HCT116 (cell line): ENCODE measurements at regions not wholly inside any gene's neighbourhood (a gene's known extent, or its start where the extent isn't known, plus 50 kb on each side); places are given as distances from the start of the nearest gene placed in this dataset.

Source experiments
- ATAC-seq: fragments of 200-7000 bp; cut with Tn5 transposase; 2 replicates; pipeline ENCODE4 v1.9.1; 2020; ENCODE audit warnings: mild to moderate bottlenecking, moderate library complexity
- BruUV-seq: library from RNA; stranded (reverse); fragments of 400-500 nt; replicated peaks from 2 replicates; lab custom pipeline; 2021; lab: Mats Ljungman, UMichigan
- CTCF ChIA-PET: fragments of 300-600 bp; sonication (Branson Sonifier 250); formaldehyde crosslinking; loops from one replicate; lab custom pipeline; 2021; ENCODE audit warnings: antibody characterized with exemption; lab: Charles Lee
- POLR2A ChIA-PET: fragments of 300-600, 350-600 bp; sonication (Branson Sonifier 250); formaldehyde crosslinking; loops from one replicate; lab custom pipeline; 2021; ENCODE audit warnings: antibody characterized with exemption; lab: Charles Lee
- RAD21 ChIA-PET, 2 experiments: fragments of 300-600 bp; sonication (Branson Sonifier 250); formaldehyde crosslinking; loops; one replicate each; lab custom pipeline; 2023; ENCODE audit warnings: low total read pairs in 2 of 2; ENCODE audit not compliant: uncharacterized antibody in 2 of 2, unreplicated experiment in 2 of 2, low non-redundant PET in 1 of 2; lab: Charles Lee
- DNase-seq: peaks from one replicate; pipeline ENCODE4 v3.0.0-alpha.2; 2010; ENCODE audit warnings: low read depth, low spot score
- H2AFZ ChIP-seq: fragments of 200-600 bp; shearing (Covaris generic), sonication (generic); 2 replicates; pipeline ENCODE4 v1.6.1; 2017; ENCODE audit warnings: low read depth, mixed run types, mixed read lengths, antibody characterized with exemption, low read length; ENCODE audit not compliant: poor library complexity, severe bottlenecking
- H3K27ac ChIP-seq: 2 replicates; pipeline ENCODE4 v1.5.1; 2012; ENCODE audit warnings: low read depth, low read length
- H3K27me3 ChIP-seq: fragments of 200-600 bp; sonication (generic); 2 replicates; pipeline ENCODE4 v1.6.1; 2016; ENCODE audit warnings: mixed run types, low read length, mixed read lengths; ENCODE audit not compliant: insufficient read depth
- H3K36me3 ChIP-seq, 2 experiments: fragments of 200-500 bp in 1 of 2; fragments of 200-600 bp in 1 of 2; sonication (Bioruptor generic) in 1 of 2; sonication (generic) in 1 of 2; 2 replicates each; pipeline versions ENCODE4 v1.5.1 to v1.6.1; 2014 to 2016; ENCODE audit warnings: low read length in 2 of 2, inconsistent platforms in 1 of 2, mixed read lengths in 1 of 2, mixed run types in 1 of 2; ENCODE audit not compliant: insufficient read depth in 2 of 2, control insufficient read depth in 1 of 2
- H3K4me1 ChIP-seq, 2 experiments: fragments of 200-600 bp in 1 of 2; sonication (generic) in 1 of 2; 2 replicates each; pipeline versions ENCODE4 v1.5.1 to v1.6.1; 2012 to 2017; ENCODE audit warnings: low read length in 2 of 2, inconsistent platforms in 1 of 2, mild to moderate bottlenecking in 1 of 2, mixed read lengths in 1 of 2, mixed run types in 1 of 2, moderate library complexity in 1 of 2; ENCODE audit not compliant: insufficient read depth in 2 of 2, control insufficient read depth in 1 of 2
- H3K4me2 ChIP-seq: fragments of 200-600 bp; sonication (generic); 2 replicates; pipeline ENCODE4 v1.6.1; 2017; ENCODE audit warnings: mixed run types, low read length, mixed read lengths
- H3K4me3 ChIP-seq, 2 experiments: fragments of 200-600 bp in 1 of 2; sonication (generic) in 1 of 2; replicated peaks in 1 of 2; 2 replicates each; pipeline ENCODE4 v1.5.1; 2011 to 2016; ENCODE audit warnings: low read length in 2 of 2, control low read depth in 1 of 2, low read depth in 1 of 2, mild to moderate bottlenecking in 1 of 2, mixed read lengths in 1 of 2, mixed run types in 1 of 2
- H3K79me2 ChIP-seq: fragments of 200-600 bp; sonication (generic); 2 replicates; pipeline ENCODE4 v1.6.1; 2017; ENCODE audit warnings: mild to moderate bottlenecking, mixed run types, low read length, moderate library complexity, mixed read lengths; ENCODE audit not compliant: insufficient read depth
- H3K9ac ChIP-seq: fragments of 200-600 bp; sonication (generic); 2 replicates; pipeline ENCODE4 v1.6.1; 2016; ENCODE audit warnings: low read length, mixed read lengths
- H3K9me2 ChIP-seq: fragments of 200-600 bp; sonication (generic), shearing (Covaris generic); 2 replicates; pipeline ENCODE4 v1.6.1; 2017; ENCODE audit warnings: mixed run types, mild to moderate bottlenecking, moderate library complexity; ENCODE audit not compliant: insufficient read depth
- H3K9me3 ChIP-seq, 2 experiments: fragments of 200-500 bp in 1 of 2; fragments of 200-600 bp in 1 of 2; sonication (Bioruptor generic) in 1 of 2; sonication (generic) in 1 of 2; 2 replicates each; pipeline ENCODE4 v1.6.1; 2014 to 2017; ENCODE audit warnings: low read length in 2 of 2, mixed read lengths in 2 of 2, inconsistent platforms in 1 of 2, low read depth in 1 of 2, mild to moderate bottlenecking in 1 of 2, mixed run types in 1 of 2, moderate library complexity in 1 of 2; ENCODE audit not compliant: control insufficient read depth in 1 of 2, insufficient read depth in 1 of 2
- H4K20me1 ChIP-seq: fragments of 200-600 bp; sonication (generic), shearing (Covaris generic); 2 replicates; pipeline ENCODE4 v1.6.1; 2017; ENCODE audit warnings: mixed run types, mild to moderate bottlenecking, moderate library complexity; ENCODE audit not compliant: insufficient read depth
- CBX3 ChIP-seq: IDR thresholded peaks from 2 replicates; pipeline ENCODE4 v1.6.1; 2012; ENCODE audit warnings: low read depth
- CEBPB ChIP-seq: IDR thresholded peaks from 2 replicates; pipeline ENCODE4 v1.6.1; 2012; ENCODE audit warnings: low read depth
- EGR1 ChIP-seq: IDR thresholded peaks from 2 replicates; pipeline ENCODE4 v1.6.1; 2012; ENCODE audit warnings: low read depth
- ELF1 ChIP-seq: IDR thresholded peaks from 2 replicates; pipeline ENCODE4 v1.6.1; 2012; ENCODE audit warnings: low read depth, borderline replicate concordance
- EZH2 ChIP-seq: fragments of 200-600 bp; sonication (generic); IDR thresholded peaks from 2 replicates; pipeline ENCODE4 v1.6.1; 2017; ENCODE audit warnings: antibody characterized with exemption, mixed run types
- EZH2phosphoT487 ChIP-seq: fragments of 200-600 bp; IDR thresholded peaks from 2 replicates; pipeline ENCODE4 v1.6.1; 2018; ENCODE audit warnings: antibody characterized with exemption, borderline replicate concordance
- FOSL1 ChIP-seq: IDR thresholded peaks from 2 replicates; pipeline ENCODE4 v1.6.1; 2012; ENCODE audit warnings: low read depth
- POLR2AphosphoS5 ChIP-seq: IDR thresholded peaks from 2 replicates; pipeline ENCODE4 v1.6.1; 2011; ENCODE audit warnings: mild to moderate bottlenecking, low read depth, low read length, moderate library complexity
- RAD21 ChIP-seq: IDR thresholded peaks from 2 replicates; pipeline ENCODE4 v1.6.1; 2012; ENCODE audit warnings: low read depth, mild to moderate bottlenecking
- SIN3A ChIP-seq: IDR thresholded peaks from 2 replicates; pipeline ENCODE4 v1.6.1; 2012; ENCODE audit warnings: low read depth
- SP1 ChIP-seq: IDR thresholded peaks from 2 replicates; pipeline ENCODE4 v1.6.1; 2012; ENCODE audit warnings: low read depth
- SRF ChIP-seq: IDR thresholded peaks from 2 replicates; pipeline ENCODE4 v1.6.1; 2012; ENCODE audit warnings: low read depth
- TCF7L2 ChIP-seq: IDR thresholded peaks from 2 replicates; pipeline ENCODE4 v1.7.0; 2011; ENCODE audit warnings: borderline replicate concordance, inconsistent platforms; ENCODE audit not compliant: insufficient read depth, insufficient read length; ENCODE audit errors: extremely low read depth
- ZFX ChIP-seq: fragments of 450-650 bp; IDR thresholded peaks from 2 replicates; pipeline ENCODE4 v1.6.1; 2017
- intact Hi-C: fragments of 100-400 bp; cut with micrococcal nuclease; formaldehyde crosslinking; loops from 2 replicates; pipeline ENCODE4 v1.10.0; 2022
- TF ChIP-seq, protein P1 (sequence below), 3 experiments: fragments of 200-600 bp in 1 of 3; sonication (generic) in 1 of 3; IDR thresholded peaks in 2 of 3; conservative IDR thresholded peaks in 1 of 3; 2 replicates each; pipeline ENCODE4 v1.5.1; 2012 to 2017; ENCODE audit warnings: low read depth in 2 of 3, low read length in 2 of 3, antibody characterized with exemption in 1 of 3, borderline replicate concordance in 1 of 3, control low read depth in 1 of 3, mild to moderate bottlenecking in 1 of 3, mixed read lengths in 1 of 3, mixed run types in 1 of 3, moderate library complexity in 1 of 3; ENCODE audit not compliant: insufficient read depth in 1 of 3
- TF ChIP-seq, protein P2 (sequence below): IDR thresholded peaks from 2 replicates; pipeline ENCODE4 v1.6.1; 2012; ENCODE audit warnings: low read depth
- TF ChIP-seq, protein P3 (sequence below): IDR thresholded peaks from 2 replicates; pipeline ENCODE4 v1.6.1; 2011; ENCODE audit warnings: mild to moderate bottlenecking, low read length, moderate library complexity; ENCODE audit not compliant: insufficient replicate concordance; ENCODE audit errors: extremely low read depth
- TF ChIP-seq, protein P4 (sequence below): IDR thresholded peaks from 2 replicates; pipeline ENCODE4 v1.6.1; 2012

DNA sequence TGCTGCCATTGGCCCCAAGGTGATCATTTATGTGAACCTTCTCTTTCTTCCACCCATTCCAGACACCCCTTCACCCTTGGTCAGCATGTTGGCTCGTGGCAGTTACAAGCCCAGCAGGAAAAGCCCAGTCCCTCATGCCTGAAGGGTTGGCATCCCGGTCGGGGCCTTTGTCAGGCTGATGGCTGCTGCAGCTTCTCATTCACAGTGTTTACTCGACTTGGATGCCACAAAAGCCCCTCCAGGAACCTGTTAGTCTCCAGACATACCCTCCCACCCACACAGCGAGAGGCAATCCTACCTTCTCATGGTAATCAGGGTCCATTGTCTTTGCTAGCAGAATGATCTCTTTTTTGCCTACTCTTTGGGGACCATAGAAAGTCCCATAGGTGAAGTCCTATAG lies 200.8 kb upstream of the PFKP start:
- RAD21 ChIA-PET: no interaction called here
- POLR2A ChIA-PET: no interaction called here
- H3K79me2 ChIP-seq: no peaks in the 10 kb centered on the region
- no TSS peak for BruUV-seq
- TF ChIP-seq ZFX: no peak
- TF ChIP-seq CEBPB: no peak
- TF ChIP-seq, protein P1, sequence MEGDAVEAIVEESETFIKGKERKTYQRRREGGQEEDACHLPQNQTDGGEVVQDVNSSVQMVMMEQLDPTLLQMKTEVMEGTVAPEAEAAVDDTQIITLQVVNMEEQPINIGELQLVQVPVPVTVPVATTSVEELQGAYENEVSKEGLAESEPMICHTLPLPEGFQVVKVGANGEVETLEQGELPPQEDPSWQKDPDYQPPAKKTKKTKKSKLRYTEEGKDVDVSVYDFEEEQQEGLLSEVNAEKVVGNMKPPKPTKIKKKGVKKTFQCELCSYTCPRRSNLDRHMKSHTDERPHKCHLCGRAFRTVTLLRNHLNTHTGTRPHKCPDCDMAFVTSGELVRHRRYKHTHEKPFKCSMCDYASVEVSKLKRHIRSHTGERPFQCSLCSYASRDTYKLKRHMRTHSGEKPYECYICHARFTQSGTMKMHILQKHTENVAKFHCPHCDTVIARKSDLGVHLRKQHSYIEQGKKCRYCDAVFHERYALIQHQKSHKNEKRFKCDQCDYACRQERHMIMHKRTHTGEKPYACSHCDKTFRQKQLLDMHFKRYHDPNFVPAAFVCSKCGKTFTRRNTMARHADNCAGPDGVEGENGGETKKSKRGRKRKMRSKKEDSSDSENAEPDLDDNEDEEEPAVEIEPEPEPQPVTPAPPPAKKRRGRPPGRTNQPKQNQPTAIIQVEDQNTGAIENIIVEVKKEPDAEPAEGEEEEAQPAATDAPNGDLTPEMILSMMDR (IDR thresholded peaks at IDR 0.05 in 2 of 3, conservative IDR thresholded peaks at IDR 0.05 in 1 of 3; ENCODE audit: borderline replicate concordance in 1 of 3, insufficient read depth in 1 of 3, low read depth in 2 of 3, low read length in 2 of 3): no peak
- TF ChIP-seq EZH2: no peak
- no peak for TF ChIP-seq FOSL1
- TF ChIP-seq EZH2phosphoT487: no peak
- no peak for TF ChIP-seq EGR1
- TF ChIP-seq SP1: no peak
- TF ChIP-seq, protein P2, sequence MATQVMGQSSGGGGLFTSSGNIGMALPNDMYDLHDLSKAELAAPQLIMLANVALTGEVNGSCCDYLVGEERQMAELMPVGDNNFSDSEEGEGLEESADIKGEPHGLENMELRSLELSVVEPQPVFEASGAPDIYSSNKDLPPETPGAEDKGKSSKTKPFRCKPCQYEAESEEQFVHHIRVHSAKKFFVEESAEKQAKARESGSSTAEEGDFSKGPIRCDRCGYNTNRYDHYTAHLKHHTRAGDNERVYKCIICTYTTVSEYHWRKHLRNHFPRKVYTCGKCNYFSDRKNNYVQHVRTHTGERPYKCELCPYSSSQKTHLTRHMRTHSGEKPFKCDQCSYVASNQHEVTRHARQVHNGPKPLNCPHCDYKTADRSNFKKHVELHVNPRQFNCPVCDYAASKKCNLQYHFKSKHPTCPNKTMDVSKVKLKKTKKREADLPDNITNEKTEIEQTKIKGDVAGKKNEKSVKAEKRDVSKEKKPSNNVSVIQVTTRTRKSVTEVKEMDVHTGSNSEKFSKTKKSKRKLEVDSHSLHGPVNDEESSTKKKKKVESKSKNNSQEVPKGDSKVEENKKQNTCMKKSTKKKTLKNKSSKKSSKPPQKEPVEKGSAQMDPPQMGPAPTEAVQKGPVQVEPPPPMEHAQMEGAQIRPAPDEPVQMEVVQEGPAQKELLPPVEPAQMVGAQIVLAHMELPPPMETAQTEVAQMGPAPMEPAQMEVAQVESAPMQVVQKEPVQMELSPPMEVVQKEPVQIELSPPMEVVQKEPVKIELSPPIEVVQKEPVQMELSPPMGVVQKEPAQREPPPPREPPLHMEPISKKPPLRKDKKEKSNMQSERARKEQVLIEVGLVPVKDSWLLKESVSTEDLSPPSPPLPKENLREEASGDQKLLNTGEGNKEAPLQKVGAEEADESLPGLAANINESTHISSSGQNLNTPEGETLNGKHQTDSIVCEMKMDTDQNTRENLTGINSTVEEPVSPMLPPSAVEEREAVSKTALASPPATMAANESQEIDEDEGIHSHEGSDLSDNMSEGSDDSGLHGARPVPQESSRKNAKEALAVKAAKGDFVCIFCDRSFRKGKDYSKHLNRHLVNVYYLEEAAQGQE: no peak
- TF ChIP-seq, protein P3, sequence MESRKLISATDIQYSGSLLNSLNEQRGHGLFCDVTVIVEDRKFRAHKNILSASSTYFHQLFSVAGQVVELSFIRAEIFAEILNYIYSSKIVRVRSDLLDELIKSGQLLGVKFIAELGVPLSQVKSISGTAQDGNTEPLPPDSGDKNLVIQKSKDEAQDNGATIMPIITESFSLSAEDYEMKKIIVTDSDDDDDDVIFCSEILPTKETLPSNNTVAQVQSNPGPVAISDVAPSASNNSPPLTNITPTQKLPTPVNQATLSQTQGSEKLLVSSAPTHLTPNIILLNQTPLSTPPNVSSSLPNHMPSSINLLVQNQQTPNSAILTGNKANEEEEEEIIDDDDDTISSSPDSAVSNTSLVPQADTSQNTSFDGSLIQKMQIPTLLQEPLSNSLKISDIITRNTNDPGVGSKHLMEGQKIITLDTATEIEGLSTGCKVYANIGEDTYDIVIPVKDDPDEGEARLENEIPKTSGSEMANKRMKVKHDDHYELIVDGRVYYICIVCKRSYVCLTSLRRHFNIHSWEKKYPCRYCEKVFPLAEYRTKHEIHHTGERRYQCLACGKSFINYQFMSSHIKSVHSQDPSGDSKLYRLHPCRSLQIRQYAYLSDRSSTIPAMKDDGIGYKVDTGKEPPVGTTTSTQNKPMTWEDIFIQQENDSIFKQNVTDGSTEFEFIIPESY: no peak
- TF ChIP-seq POLR2AphosphoS5: no peak
- TF ChIP-seq, protein P4, sequence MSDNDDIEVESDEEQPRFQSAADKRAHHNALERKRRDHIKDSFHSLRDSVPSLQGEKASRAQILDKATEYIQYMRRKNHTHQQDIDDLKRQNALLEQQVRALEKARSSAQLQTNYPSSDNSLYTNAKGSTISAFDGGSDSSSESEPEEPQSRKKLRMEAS: no peak
- no peak for TF ChIP-seq TCF7L2
- TF ChIP-seq SIN3A: no peak
- TF ChIP-seq CBX3: no peak
- TF ChIP-seq ELF1: no peak
- no peak for TF ChIP-seq SRF
- no peak for TF ChIP-seq RAD21
- no peak for ATAC-seq
- intact Hi-C loops: no loop called here
- H3K9me2 ChIP-seq: no peaks in the 10 kb centered on the region
- H3K36me3 ChIP-seq: no peaks in the 10 kb centered on the region
- H4K20me1 ChIP-seq: no peaks in the 10 kb centered on the region
- H3K4me1 ChIP-seq: no peaks in the 10 kb centered on the region
- no peak for DNase-seq
- no peaks in the 10 kb centered on the region for H3K9me3 ChIP-seq
- H2AFZ ChIP-seq: no peak overlapping the region
- H3K4me3 ChIP-seq: no peak overlapping the region
- no peak overlapping the region for H3K9ac ChIP-seq
- no peak overlapping the region for H3K27ac ChIP-seq
- H3K4me2 ChIP-seq: no peak overlapping the region
- peaks cover 13% of the 10 kb centered on the region for H3K27me3 ChIP-seq
- CTCF ChIA-PET: no interaction called here
